Endothelial cell (in vitro differentiated cells): ENCODE measurements at regions not wholly inside any gene's neighbourhood (a gene's known extent, or its start where the extent isn't known, plus 50 kb on each side); places are given as distances from the start of the nearest gene placed in this dataset.

ENCODE experiments used
- DNase-seq: peaks from one replicate; pipeline ENCODE4 v3.0.0; 2021; ENCODE audit warnings: low spot score
- H3K27ac Mint-ChIP-seq: one replicate; pipeline ENCODE4 v1.8.0; 2021; ENCODE audit warnings: mixed read lengths, inconsistent platforms; ENCODE audit not compliant: unreplicated experiment
- H3K27me3 Mint-ChIP-seq: one replicate; pipeline ENCODE4 v1.8.0; 2021; ENCODE audit warnings: mild to moderate bottlenecking, moderate library complexity, mixed read lengths, inconsistent platforms; ENCODE audit not compliant: unreplicated experiment
- H3K36me3 Mint-ChIP-seq: one replicate; pipeline ENCODE4 v1.8.0; 2021; ENCODE audit warnings: mild to moderate bottlenecking, low read depth, mixed read lengths, inconsistent platforms; ENCODE audit not compliant: unreplicated experiment
- H3K4me1 Mint-ChIP-seq: one replicate; pipeline ENCODE4 v1.8.0; 2021; ENCODE audit warnings: mild to moderate bottlenecking, mixed read lengths, inconsistent platforms; ENCODE audit not compliant: unreplicated experiment
- H3K4me3 Mint-ChIP-seq: one replicate; pipeline ENCODE4 v1.8.0; 2021; ENCODE audit warnings: mild to moderate bottlenecking, mixed read lengths, inconsistent platforms; ENCODE audit not compliant: unreplicated experiment
- H3K9me3 Mint-ChIP-seq: one replicate; pipeline ENCODE4 v1.8.0; 2021; ENCODE audit warnings: mixed read lengths, inconsistent platforms; ENCODE audit not compliant: unreplicated experiment
- TF ChIP-seq, protein P1 (sequence below): fragments of 200-600 bp; sonication (generic); IDR thresholded peaks from one replicate; pipeline ENCODE4 v1.5.0; 2021; ENCODE audit warnings: antibody characterized with exemption; ENCODE audit not compliant: unreplicated experiment

GRCh38 chr14:42480255-42480654 is 873.6 kb downstream of the LRFN5 start:
- H3K4me3 Mint-ChIP-seq, result no peak overlapping the region
- no peaks in the 10 kb centered on the region for H3K4me1 Mint-ChIP-seq
- TF ChIP-seq, protein P1, sequence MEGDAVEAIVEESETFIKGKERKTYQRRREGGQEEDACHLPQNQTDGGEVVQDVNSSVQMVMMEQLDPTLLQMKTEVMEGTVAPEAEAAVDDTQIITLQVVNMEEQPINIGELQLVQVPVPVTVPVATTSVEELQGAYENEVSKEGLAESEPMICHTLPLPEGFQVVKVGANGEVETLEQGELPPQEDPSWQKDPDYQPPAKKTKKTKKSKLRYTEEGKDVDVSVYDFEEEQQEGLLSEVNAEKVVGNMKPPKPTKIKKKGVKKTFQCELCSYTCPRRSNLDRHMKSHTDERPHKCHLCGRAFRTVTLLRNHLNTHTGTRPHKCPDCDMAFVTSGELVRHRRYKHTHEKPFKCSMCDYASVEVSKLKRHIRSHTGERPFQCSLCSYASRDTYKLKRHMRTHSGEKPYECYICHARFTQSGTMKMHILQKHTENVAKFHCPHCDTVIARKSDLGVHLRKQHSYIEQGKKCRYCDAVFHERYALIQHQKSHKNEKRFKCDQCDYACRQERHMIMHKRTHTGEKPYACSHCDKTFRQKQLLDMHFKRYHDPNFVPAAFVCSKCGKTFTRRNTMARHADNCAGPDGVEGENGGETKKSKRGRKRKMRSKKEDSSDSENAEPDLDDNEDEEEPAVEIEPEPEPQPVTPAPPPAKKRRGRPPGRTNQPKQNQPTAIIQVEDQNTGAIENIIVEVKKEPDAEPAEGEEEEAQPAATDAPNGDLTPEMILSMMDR, result no peak
- H3K27me3 Mint-ChIP-seq, result peaks cover 2% of the 10 kb centered on the region
- H3K27ac Mint-ChIP-seq, result no peak overlapping the region
- DNase-seq, result no peak
- no peaks in the 10 kb centered on the region for H3K36me3 Mint-ChIP-seq
- H3K9me3 Mint-ChIP-seq, result no peaks in the 10 kb centered on the region

- DNase-seq, result no peak
Observed at GRCh38 chr14:42475289-42475688, 868.6 kb downstream of the LRFN5 start.

DNA sequence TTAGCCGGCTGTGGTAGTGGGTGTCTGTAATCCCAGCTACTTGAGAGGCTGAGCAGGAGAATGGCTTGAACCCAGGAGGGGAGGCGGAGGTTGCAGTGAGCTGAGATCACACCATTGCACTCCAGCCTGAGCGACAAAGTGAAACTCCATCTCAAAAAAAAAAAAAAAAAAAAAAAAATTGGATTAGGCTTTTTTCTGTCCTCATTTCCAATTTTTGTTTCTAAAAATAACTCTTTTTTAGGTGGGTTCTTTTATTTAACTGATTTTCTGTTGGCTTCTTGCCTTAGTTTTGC is 863.7 kb downstream of the LRFN5 start:
- Mint-ChIP-seq H3K9me3 (no peaks in the 10 kb centered on the region), H3K4me1 (no peaks in the 10 kb centered on the region), H3K27ac (no peak overlapping the region), H3K27me3 (no peaks in the 10 kb centered on the region), H3K36me3 (no peaks in the 10 kb centered on the region), H3K4me3 (no peak overlapping the region)
- TF ChIP-seq, protein P1, result no peak
- DNase-seq, result no peak

More at GRCh38 chr14:42475289-42475688, 868.6 kb downstream of the LRFN5 start:
- TF ChIP-seq, protein P1, result no peak
- Mint-ChIP-seq H3K4me1 (no peaks in the 10 kb centered on the region), H3K27me3 (peaks cover 2% of the 10 kb centered on the region), H3K36me3 (no peaks in the 10 kb centered on the region), H3K9me3 (no peaks in the 10 kb centered on the region), H3K27ac (no peak overlapping the region), H3K4me3 (no peak overlapping the region)

- no peaks in the 10 kb centered on the region for H3K4me1 Mint-ChIP-seq
- no peaks in the 10 kb centered on the region for H3K9me3 Mint-ChIP-seq
- TF ChIP-seq, protein P1, result no peak
- no peak overlapping the region for H3K4me3 Mint-ChIP-seq
- DNase-seq, result no peak
- H3K36me3 Mint-ChIP-seq, result no peaks in the 10 kb centered on the region
- H3K27ac Mint-ChIP-seq, result no peak overlapping the region
- H3K27me3 Mint-ChIP-seq, result no peaks in the 10 kb centered on the region
Observed at GRCh38 chr14:42469637-42470426, 863.2 kb downstream of the LRFN5 start.

- Mint-ChIP-seq H3K4me3 (no peak overlapping the region), H3K27ac (no peak overlapping the region), H3K4me1 (no peaks in the 10 kb centered on the region), H3K27me3 (peaks cover 2% of the 10 kb centered on the region), H3K9me3 (no peaks in the 10 kb centered on the region), H3K36me3 (no peaks in the 10 kb centered on the region)
- no peak for DNase-seq
- TF ChIP-seq, protein P1, result no peak
Observed at GRCh38 chr14:42460673-42461072, 854.0 kb downstream of the LRFN5 start.
